D341Med (cell line): ENCODE measurements at regions not wholly inside any gene's neighbourhood (a gene's known extent, or its start where the extent isn't known, plus 50 kb on each side); places are given as distances from the start of the nearest gene placed in this dataset.
"Not testable (repeated sequence)": the region's sequence is repeated elsewhere in the genome, so short reads cannot be mapped to it uniquely, and the experiment has no call there.

ENCODE experiments used
- DNase-seq: peaks from one replicate; pipeline ENCODE4 v3.0.0; 2012; ENCODE audit warnings: low spot score

DNA sequence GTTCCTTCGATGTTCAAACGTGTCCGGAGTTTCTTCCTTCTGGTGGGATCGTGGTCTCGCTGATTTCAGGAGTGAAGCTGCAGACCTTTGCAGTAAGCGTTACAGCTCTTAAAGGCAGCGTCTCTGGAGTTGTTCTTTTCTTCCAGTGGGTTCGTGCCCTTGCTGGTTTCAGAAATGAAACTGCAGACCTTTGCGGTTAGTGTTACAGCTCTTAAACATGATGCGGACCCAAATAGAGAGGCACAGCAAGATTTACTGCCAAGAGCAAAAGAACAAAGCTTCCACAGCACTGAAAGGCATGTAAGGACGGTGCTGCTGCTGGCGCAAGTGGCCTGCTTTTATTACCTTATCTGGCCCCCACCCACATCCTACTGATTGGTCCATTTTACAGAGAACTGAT lies 931.4 kb downstream of the IPMK start:
- no peak for DNase-seq

DNA sequence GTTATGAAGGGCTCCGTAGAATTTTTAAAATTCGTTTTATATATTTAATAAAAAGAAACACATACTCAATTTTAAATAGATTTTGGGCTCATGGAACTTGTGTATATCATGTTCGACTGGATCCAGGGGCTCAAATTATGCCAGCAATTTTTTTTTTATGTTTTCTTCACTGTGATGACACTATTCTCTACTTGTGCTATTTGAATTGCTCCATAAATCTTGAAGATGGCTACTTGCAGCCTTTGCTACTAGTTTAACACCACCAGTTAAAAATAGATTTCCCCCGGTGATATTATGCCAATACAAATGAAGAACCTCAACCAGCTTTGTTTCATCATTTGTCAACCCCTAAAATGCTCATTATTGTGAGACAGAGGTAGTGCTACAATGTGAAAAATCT lies 933.2 kb downstream of the IPMK start:
- no peak for DNase-seq

DNA sequence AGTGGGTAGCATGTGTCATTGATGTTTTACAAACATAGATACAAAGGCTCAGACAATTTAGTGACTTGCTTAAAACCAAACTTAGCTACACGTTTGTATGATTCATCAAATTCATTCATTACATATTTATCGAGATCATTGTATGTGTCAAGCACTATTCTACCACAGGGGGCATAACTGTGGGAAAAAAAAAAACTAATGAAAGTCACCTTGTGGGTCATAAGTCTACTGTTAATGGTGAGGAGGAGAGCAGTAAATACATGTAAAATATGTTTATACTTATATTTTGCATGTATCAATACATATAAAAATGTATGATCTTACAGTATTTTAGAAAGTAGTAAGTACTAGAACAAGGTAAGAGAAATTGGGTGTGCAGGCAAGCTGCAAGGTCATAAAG lies 933.8 kb downstream of the IPMK start:
- DNase-seq: no peak

DNA sequence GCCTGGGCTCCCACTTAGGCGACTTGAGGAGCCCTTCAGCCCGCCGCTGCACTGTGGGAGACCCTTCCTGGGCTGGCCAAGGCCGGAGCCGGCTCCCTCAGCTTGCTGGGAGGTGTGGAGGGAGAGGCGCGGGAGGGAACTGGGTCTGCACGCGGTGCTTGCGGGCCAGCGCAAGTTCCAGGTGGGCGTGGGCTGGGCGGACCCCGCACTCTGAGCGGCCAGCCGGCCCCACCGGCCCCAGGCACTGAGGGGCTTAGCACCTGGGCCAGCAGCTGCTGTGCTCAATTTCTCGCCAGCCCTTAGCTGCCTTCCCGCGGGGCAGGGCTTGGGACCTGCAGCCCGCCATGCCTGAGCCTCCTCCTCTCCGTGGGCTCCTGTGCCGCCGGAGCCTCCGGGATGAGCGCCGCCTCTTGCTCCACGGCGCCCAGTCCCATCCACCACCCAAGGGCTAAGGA lies 946.3 kb downstream of the IPMK start:
- DNase-seq: not testable (repeated sequence)

DNA sequence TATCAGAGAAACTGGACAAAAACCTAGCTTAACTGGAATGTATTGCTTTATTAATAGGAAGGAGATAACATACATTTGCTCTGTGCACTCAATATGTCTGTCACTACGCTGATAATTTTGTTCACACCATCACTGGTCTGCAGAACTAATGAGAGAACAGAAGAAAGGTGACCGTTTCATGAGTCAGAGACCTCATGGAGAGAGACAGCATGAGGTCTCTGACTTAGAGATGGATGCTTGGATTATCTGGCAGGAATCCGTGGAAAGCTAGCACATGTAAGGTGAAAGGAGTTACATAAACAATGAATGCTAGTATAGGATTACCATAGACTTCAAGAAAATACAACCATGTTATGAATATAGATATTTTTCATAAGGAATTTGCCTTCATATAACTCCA lies 947.3 kb downstream of the IPMK start:
- DNase-seq: no peak

DNA sequence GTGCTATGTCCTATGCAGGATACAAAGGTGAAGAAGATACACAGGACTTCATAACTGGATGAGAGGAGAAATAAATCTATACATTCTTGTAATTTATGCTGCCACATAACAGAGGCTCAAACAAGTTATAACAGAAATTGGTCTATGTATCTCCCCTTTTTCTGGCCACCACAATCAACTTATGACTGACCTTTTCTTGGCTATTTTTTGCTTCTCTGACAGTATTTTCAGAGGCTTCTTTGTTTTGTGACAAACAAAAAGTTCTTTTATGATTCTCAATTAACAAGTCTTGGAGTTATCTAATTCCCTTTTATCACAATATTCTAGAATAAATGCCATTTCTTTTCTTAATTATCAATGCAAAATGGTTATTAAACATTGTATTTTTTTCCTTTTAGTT lies 953.0 kb upstream of the ZWINT start:
- no peak for DNase-seq

DNA sequence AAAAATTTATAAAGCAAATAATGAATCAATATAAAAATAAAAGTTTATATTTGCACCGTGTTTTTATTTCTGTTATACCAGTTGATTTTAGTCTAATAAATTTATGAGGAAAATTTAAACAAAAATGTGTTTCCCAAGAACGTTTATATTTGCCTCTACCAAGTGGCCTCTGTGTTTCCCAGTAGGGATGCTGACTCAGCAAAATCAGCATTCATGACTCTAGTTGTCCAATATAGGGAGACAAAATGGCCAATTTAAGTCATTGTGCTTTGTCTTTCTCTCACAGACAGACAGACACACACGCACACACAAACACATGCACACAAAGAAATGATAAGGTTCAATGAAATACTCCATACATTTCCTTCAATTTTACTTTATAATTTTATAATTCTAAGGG lies 942.5 kb upstream of the ZWINT start:
- DNase-seq: no peak

DNA sequence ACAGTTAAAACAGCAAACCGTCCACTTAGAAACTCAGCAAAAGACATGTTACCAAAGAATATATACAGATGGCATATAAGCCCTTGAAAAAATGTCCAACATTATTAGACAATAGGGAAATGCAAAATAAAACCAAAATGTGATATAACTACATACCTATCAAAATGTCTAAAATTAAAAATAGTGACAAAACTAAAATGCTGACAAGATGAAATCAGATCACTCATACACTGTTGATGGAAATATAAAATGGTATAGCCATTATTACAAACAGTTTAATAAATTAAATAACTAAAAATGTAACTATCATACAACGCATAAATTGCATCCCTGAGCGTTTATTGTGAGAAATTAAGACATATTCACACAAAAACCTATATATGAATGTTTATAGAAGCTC lies 939.7 kb upstream of the ZWINT start:
- DNase-seq: no peak

DNA sequence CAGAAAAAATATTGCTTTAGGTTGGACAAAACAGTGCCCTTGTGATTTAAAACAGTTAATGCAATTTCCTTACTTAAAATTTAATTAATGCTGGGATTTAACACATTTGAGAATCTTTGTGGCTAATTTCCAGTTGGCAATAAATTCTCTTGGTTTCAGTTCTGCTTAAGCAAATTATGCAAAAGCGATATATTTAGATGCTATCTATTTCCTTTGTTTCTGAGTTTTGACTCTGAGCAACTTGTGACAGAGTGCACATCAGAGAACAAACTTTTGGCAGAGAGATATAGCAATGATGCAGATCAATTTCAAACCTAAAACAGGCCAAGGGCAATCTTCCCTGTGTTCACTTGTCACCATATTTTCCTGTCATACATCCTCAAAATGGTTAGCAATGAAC lies 933.6 kb upstream of the ZWINT start:
- DNase-seq: no peak

DNA sequence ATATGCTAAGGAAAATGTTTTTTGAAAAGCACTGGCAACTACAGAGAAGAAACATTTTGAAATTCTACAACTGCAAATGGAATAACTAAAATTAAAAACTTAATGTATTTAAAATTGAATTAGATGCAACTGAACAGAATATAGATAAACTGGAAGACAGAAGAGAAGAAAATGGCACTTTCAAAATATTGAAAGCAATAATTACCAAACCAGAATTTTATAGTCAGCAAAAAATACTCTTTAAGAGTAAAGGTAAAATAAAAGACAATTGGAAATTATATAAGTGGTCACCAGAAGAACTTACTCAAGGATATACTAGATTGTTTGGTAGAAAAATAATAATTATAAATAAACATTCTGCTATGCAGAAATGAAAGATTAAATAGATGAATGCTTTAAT lies 927.7 kb upstream of the ZWINT start:
- no peak for DNase-seq

DNA sequence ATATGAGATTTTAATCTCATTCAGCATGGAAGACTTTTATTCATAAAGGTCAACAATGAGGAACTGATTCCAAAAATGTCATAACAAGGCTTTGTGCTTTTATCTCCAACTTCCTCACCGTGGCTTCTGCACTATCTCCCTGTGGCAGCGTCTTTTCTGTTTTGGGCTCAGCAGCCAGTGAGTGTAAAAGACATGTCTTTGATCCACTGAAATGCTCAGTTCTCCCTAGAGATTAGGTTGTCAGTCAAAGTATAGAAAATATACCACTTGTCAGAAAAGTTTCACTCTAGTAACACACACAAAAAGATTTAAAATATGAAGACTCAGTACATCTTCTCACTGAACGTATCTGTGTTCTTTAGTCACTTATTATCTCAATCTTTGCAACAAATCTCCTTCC lies 901.8 kb upstream of the ZWINT start:
- DNase-seq: peak; percentile 39

DNA sequence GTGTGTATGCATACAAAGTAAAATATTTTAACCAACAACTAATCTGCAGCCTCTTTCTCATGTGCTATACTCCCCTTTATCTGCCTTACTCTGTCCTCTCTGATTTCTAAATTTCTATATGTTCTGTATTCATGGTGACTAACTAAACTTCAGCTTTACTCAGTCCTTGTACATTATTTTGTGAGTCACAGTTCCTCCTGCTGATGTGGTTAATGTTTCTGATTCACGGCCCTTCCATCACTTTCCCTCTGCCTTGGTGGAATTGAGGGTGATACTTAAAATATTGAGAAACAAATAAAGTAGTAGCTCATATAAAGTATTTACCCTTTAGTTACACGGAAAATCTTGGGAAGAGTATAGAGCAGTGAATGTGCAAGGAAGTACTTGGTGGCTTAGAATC lies 899.1 kb upstream of the ZWINT start:
- DNase-seq: no peak

DNA sequence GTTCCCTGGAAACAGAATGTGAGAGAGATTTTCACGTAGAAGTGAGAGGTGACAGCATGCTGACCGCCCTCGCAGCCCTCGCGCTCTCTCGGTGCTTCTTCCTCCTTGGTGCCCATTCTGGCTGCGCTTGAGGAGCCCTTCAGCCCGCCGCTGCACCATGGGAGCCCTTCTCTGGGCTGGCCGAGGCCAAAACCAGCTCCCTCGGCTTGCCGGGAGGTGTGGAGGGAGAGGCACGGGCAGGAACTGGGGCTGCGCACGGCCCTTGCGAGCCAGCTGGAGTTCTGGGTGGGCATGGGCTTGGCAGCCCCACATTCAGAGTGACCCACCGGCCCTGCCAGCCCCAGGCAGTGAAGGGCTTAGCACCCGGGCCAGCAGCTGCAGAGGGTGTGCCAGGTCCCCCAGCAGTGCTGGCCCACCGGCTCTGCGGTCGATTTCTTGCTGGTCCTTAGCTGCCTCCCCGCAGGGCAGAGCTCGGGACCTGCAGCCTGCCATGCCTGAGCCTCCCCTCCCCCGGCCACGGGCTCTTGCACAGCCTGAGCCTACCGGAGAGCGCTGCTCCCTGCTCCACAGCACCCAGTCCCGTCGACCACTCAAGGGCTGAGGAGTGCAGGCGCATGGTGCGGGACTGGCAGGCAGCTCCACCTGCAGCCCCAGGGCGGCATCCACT lies 888.7 kb upstream of the ZWINT start:
- DNase-seq: no peak

DNA sequence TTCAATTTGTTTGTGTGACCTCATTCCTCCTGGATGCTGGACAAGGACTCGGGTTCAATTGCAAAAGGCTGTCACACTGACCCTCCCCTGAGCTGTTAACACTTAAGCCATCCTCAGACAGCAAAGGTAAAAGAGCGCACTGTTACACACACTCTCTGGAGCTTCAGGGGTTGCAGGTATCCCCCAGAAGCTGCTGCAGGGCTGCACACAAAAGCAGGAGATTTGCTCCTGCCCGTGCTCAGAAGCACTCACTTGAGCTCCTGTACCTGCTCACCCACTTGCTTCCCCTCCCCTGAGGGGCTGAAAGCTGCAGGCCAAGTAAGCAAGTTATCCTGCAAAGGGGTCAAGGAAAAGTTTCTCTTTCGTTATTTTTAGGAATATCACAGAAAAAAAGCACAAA lies 886.2 kb upstream of the ZWINT start:
- no peak for DNase-seq

DNA sequence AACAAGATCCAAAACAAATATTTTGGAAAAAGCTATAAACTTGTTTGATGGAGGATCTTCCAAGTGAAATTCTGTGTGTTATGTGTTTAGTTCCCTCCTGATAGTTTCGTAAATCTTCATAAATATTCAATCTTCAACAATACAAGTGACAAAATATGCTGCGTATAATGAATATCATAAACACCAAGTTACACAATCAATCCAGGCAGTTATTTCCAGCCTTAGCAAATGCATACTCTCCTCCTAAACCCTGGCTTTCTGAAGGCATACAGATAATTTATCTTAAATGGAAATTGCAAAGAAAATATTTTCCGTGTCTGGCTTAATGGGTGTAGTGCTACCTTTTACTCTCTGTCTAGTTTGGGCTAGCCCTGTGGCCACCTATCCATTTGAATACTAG lies 864.9 kb upstream of the ZWINT start:
- no peak for DNase-seq

DNA sequence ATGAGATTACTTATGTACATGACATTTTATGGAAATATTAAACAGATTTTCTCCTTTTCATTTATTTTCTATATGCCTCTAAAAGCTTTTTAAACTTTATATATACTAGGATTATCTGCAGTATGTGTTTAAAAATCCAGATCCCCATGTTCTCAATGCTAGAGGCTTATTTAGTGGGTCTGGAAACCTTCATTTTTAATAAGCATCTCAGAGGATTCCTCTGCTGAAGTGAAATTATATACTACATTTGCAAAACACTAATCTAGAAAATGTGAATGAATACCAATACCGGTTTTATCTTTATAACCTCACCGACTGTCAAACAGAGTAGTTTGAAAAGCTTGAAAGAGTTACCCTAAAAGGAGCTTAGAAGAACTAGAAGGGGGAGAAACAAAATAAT lies 863.8 kb upstream of the ZWINT start:
- no peak for DNase-seq

DNA sequence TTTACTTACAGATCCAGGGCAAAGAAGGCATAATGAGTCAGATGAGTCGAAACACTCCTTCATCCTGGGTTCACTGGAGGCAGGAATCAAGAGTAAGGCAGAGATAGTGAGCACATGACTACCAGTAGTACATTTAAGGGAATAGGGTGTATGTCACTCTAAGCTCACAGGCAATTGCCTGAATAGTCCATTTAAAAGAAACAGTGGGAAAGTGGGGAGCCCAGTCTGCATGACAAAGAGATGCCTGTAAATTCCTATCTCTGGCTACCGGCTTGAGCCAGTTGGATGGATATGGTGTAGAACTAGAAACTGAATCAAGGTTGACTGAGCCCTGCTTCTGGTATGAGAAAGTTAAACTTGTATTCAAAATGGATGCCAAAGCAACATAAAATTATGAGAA lies 861.5 kb upstream of the ZWINT start:
- DNase-seq: no peak

DNA sequence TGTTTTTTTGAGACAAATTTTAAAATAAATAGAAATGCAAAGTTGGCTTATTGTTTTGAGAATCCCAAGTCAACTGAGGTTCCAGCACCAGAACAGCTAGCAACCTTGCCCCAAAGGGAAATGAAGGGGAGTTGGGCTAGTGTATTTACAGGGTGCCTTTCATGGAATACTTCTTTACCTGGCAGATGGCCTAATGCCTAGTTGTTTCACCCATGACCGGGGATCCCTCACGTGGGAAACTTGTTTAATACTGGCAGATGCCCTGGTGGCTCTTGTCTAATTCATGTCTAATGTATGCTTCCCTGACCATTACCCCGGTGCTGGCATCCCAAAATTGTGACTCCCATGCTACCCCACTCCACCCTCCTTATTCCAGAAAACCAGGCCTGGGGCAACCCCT lies 861.1 kb upstream of the ZWINT start:
- DNase-seq: no peak

DNA sequence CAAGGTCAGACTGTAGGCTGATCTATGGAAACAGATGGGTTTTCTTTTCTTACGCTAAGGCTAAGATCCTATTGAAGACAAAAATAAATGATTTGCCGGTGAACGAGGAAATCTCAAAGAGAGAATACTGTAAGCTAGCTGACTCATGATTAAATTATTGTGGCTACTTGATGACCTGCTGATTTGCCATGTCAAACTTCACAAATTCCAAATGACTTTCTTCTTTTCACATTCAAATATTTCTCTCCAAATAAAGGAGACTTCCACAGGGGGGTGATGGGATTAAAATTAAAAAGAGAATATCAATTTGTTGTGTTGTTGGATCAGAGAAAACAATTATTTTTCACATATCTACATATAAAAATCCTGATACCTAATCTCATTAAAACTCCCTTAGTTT lies 860.6 kb upstream of the ZWINT start:
- no peak for DNase-seq

DNA sequence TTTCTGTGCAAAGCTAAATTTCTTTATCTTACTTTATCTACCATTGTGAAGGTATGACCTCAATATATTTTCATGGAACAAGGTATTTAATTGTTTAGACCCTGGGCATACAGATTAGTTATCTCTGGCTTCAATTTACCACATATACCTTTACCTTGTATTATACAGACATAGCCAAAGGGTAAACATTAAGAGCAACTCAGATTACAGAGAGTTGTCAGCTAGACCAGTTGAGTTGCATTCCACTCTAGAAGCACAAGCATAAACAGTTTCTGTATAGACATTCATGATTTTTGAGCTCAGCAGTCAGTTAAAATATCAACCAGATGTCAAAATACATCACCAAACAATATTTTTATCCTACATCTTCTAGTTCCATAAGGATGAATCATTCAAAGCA lies 857.3 kb upstream of the ZWINT start:
- no peak for DNase-seq

DNA sequence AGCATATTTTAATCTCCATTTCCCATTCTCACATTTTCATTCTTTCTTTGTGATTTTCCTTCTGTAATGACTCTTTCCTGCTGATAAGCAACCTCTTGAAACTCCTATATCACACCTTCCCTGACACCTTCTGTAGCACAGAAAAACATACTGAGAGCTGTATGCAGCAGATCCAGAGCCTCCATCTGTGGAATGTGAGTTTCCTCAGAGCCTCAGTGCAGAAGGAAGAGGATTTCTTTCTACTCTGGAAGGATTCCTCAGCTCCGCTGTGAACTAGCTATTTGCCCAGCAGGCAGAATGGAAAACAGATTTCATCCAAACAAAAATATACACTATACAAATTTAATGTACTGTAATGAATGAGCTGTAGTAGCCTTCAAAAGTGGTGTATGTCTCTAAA lies 841.3 kb upstream of the ZWINT start:
- DNase-seq: no peak

DNA sequence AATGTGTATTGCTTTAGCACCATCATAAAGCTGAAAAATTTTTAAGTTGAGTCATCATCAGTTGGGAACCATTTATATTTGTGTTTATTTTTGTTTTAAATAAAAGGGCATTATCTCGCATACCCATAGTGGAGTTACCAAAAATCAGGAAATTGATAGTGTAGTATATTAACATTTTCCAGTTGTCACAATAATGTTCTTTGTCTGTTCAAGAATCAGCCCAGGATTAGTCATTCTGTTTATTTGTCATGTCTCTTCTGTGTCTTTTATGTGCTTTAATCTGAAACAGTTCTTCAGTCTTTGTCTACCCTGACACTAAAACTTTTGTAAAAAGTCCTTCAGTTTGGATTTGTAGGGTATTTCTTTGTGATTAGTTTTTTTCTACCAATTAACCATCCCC lies 827.8 kb upstream of the ZWINT start:
- DNase-seq: no peak

DNA sequence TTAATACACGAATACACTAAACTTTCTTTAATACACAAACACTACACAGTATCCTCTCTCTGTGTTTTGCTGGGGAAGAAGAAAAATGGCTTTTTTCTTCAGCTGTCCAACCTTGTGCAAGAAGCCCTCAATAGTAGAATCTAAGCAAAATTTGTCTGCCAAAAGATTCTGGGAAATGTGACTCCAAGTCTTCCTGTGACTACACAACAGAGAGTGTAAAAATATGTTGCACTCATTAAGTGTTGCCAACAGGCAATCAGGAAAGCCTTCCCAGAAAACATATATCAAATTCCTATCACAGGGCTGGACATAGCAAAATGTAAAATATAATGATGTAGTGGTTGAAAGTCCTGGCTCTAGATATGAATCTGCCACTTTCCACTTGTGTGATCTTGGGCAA lies 825.1 kb upstream of the ZWINT start:
- no peak for DNase-seq

DNA sequence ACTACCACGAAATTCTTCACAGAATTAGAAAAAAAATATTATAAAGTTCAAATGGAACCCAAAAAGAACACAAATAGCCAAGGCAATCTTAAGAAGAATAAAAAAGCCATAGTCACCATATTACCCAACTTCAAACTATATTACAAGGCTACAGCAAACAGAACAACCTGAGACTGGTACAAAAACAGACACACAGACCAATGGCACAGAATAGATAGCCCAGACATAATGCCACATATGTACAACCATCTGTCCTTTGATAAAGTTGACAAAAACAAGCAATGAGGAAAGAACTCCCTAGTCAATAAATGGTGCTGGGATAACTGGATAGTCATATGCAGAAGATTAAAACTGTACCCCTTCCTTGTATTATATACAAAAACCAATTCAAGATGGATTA lies 808.5 kb upstream of the ZWINT start:
- no peak for DNase-seq
